ENCODE measurements at regions not wholly inside any gene's neighbourhood (a gene's known extent, or its start where the extent isn't known, plus 50 kb on each side); places are given as distances from the start of the nearest gene placed in this dataset.

GRCh38 chr3:110618512-110619226, 452.9 kb upstream of the NECTIN3 start:
- H3K27ac ChIP-seq (ENCODE audit: low read length) = no peak overlapping the region
- H3K4me2 ChIP-seq (ENCODE audit: low read length) = no peak overlapping the region
- H3K36me3 ChIP-seq (ENCODE audit: low read depth, low read length) = no peaks in the 10 kb centered on the region
- no peak for DNase-seq
- no peaks in the 10 kb centered on the region for H3K79me2 ChIP-seq (ENCODE audit: low read length)
- ChIA-PET POLR2A (ENCODE audit: unreplicated experiment) (no interaction called here), CTCF (no interaction called here)
- no peak overlapping the region for H3K4me3 ChIP-seq (ENCODE audit: low read length)
- H3K9ac ChIP-seq (ENCODE audit: low read length) = no peak overlapping the region
- intact Hi-C loops (cut with micrococcal nuclease) = no loop called here
- H4K20me1 ChIP-seq (ENCODE audit: low read length) = no peaks in the 10 kb centered on the region
- no peaks in the 10 kb centered on the region for H3K4me1 ChIP-seq (ENCODE audit: insufficient read depth, low read length)
- no peaks in the 10 kb centered on the region for H3F3A ChIP-seq (ENCODE audit: low read length, unreplicated experiment)
- H2AFZ ChIP-seq (ENCODE audit: low read length) = no peak overlapping the region
- no peaks in the 10 kb centered on the region for H3K9me3 ChIP-seq (ENCODE audit: low read length)
- ATAC-seq = no peak
- no TSS peak for BruUV-seq (replicated peaks)
- H3K27me3 ChIP-seq (ENCODE audit: low read length) = no peaks in the 10 kb centered on the region
- no peaks in the 10 kb centered on the region for H3K9me2 ChIP-seq (replicated peaks; ENCODE audit: low read length)
- TF ChIP-seq EZH2phosphoT487 (IDR thresholded peaks at IDR 0.05; ENCODE audit: borderline replicate concordance, low read length) = no peak
- TF ChIP-seq EZH2 (IDR thresholded peaks at IDR 0.05; ENCODE audit: low read length, unreplicated experiment) = no peak
- TF ChIP-seq CTCF (conservative IDR thresholded peaks at IDR 0.05; ENCODE audit: low read depth, low read length) = no peak

GRCh38 chr3:110620118-110620517, 451.5 kb upstream of the NECTIN3 start:
- intact Hi-C loops (cut with micrococcal nuclease) = no loop called here
- H3K79me2 ChIP-seq (ENCODE audit: low read length) = no peaks in the 10 kb centered on the region
- H3K9ac ChIP-seq (ENCODE audit: low read length) = no peak overlapping the region
- no peaks in the 10 kb centered on the region for H3K9me3 ChIP-seq (ENCODE audit: low read length)
- H3K27ac ChIP-seq (ENCODE audit: low read length) = no peak overlapping the region
- ChIA-PET CTCF (no interaction called here), POLR2A (ENCODE audit: unreplicated experiment) (no interaction called here)
- H2AFZ ChIP-seq (ENCODE audit: low read length) = no peak overlapping the region
- no peaks in the 10 kb centered on the region for H3K27me3 ChIP-seq (ENCODE audit: low read length)
- no peak overlapping the region for H3K4me2 ChIP-seq (ENCODE audit: low read length)
- H3K4me1 ChIP-seq (ENCODE audit: insufficient read depth, low read length) = no peaks in the 10 kb centered on the region
- H3K9me2 ChIP-seq (replicated peaks; ENCODE audit: low read length) = no peaks in the 10 kb centered on the region
- no peaks in the 10 kb centered on the region for H3K36me3 ChIP-seq (ENCODE audit: low read depth, low read length)
- no peak overlapping the region for H3K4me3 ChIP-seq (ENCODE audit: low read length)
- H4K20me1 ChIP-seq (ENCODE audit: low read length) = no peaks in the 10 kb centered on the region
- ATAC-seq (no peak), DNase-seq (no peak)
- TF ChIP-seq EZH2 (IDR thresholded peaks at IDR 0.05; ENCODE audit: low read length, unreplicated experiment) (no peak), EZH2phosphoT487 (IDR thresholded peaks at IDR 0.05; ENCODE audit: borderline replicate concordance, low read length) (no peak), CTCF (conservative IDR thresholded peaks at IDR 0.05; ENCODE audit: low read depth, low read length) (no peak)
- H3F3A ChIP-seq (ENCODE audit: low read length, unreplicated experiment) = no peaks in the 10 kb centered on the region
- BruUV-seq (replicated peaks) = no TSS peak

- Histone ChIP-seq H3K9ac (ENCODE audit: low read length) (no peak overlapping the region), H4K20me1 (ENCODE audit: low read length) (no peaks in the 10 kb centered on the region), H3K4me3 (ENCODE audit: low read length) (no peak overlapping the region), H3K79me2 (ENCODE audit: low read length) (no peaks in the 10 kb centered on the region), H2AFZ (ENCODE audit: low read length) (no peak overlapping the region), H3K4me2 (ENCODE audit: low read length) (no peak overlapping the region), H3K9me2 (replicated peaks; ENCODE audit: low read length) (no peaks in the 10 kb centered on the region), H3K4me1 (ENCODE audit: insufficient read depth, low read length) (no peaks in the 10 kb centered on the region), H3K27me3 (ENCODE audit: low read length) (no peaks in the 10 kb centered on the region), H3K36me3 (ENCODE audit: low read depth, low read length) (no peaks in the 10 kb centered on the region), H3K9me3 (ENCODE audit: low read length) (no peaks in the 10 kb centered on the region), H3K27ac (ENCODE audit: low read length) (no peak overlapping the region), H3F3A (ENCODE audit: low read length, unreplicated experiment) (no peaks in the 10 kb centered on the region)
- POLR2A ChIA-PET (ENCODE audit: unreplicated experiment) = no interaction called here
- intact Hi-C loops (cut with micrococcal nuclease) = no loop called here
- peak; percentile 7 for DNase-seq
- CTCF ChIA-PET = no interaction called here
- ATAC-seq = no peak
- TF ChIP-seq CTCF (conservative IDR thresholded peaks at IDR 0.05; ENCODE audit: low read depth, low read length) (no peak), EZH2 (IDR thresholded peaks at IDR 0.05; ENCODE audit: low read length, unreplicated experiment) (no peak), EZH2phosphoT487 (IDR thresholded peaks at IDR 0.05; ENCODE audit: borderline replicate concordance, low read length) (no peak)
- no TSS peak for BruUV-seq (replicated peaks)
Observed at GRCh38 chr3:110623571-110623970, 448.0 kb upstream of the NECTIN3 start.

Data from PC-3 (cell line).